ENCODE measurements at regions not wholly inside any gene's neighbourhood (a gene's known extent, or its start where the extent isn't known, plus 50 kb on each side); places are given as distances from the start of the nearest gene placed in this dataset.
"Not testable (repeated sequence)": the region's sequence is repeated elsewhere in the genome, so short reads cannot be mapped to it uniquely, and the experiment has no call there.

DNA sequence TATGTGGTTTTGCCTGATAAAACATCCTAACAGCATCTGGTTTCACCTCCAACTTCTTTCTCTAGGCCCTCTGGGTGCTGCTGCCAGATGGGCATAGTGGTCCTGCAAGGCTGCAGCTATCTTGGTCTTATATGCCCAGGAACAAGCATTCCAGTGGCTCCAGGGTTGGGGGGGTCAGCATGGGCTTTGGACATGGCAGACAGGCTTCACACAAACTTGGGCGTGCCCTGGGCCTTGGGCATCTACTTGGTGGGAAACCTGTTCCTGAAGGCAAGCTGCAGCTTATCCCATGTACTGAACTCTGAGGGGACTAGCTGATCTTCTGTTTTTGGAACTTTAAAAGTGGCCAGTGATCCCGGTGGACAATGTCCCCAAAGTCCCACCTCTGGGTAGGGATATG, 54.9 kb upstream of the ZNF678 start:
- FAIRE-seq (no peak), DNase-seq (ENCODE audit: insufficient read length, low spot score) (no peak)
- no peak for TF ChIP-seq POLR2A (IDR thresholded peaks at IDR 0.05; ENCODE audit: low read depth, low read length)

GRCh38 chr1:227506490-227507393, 56.6 kb upstream of the ZNF678 start:
- not testable (repeated sequence) for DNase-seq (ENCODE audit: insufficient read length, low spot score); FAIRE-seq

- FAIRE-seq; DNase-seq (ENCODE audit: insufficient read length, low spot score): not testable (repeated sequence)
Observed at GRCh38 chr1:227496045-227496444, 67.3 kb upstream of the ZNF678 start.

- FAIRE-seq, result not testable (repeated sequence)
Observed at GRCh38 chr1:227493863-227494551, 69.3 kb upstream of the ZNF678 start.

GRCh38 chr1:227490478-227490877, 72.9 kb upstream of the ZNF678 start:
- no peak for FAIRE-seq
- no peak for TF ChIP-seq POLR2A (IDR thresholded peaks at IDR 0.05; ENCODE audit: low read depth, low read length)

More at GRCh38 chr1:227493863-227494551, 69.3 kb upstream of the ZNF678 start:
- not testable (repeated sequence) for DNase-seq (ENCODE audit: insufficient read length, low spot score)

DNA sequence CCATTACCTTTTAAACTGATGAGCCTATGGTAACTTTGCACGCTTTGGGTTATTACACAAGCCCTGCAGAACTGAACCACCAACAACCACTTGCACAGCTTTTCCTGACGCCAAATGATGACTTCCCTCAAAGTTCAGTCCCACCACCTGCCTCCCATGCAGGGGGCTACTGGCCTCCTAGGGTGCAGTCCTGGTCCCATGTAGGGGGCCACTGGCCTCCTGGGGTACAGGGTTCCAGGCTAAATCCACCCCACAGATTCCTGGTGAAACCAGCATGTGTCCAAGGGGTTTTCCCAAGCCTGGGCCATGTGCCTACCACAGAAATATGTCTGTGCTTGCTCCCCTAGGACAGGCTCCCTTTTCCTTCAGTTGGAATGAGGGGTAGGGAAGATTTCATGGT, 73.4 kb upstream of the ZNF678 start:
- DNase-seq (ENCODE audit: insufficient read length, low spot score) (no peak), FAIRE-seq (no peak)
- no peak for TF ChIP-seq POLR2A (IDR thresholded peaks at IDR 0.05; ENCODE audit: low read depth, low read length)

More at GRCh38 chr1:227490478-227490877, 72.9 kb upstream of the ZNF678 start:
- DNase-seq (ENCODE audit: insufficient read length, low spot score), result no peak

DNA sequence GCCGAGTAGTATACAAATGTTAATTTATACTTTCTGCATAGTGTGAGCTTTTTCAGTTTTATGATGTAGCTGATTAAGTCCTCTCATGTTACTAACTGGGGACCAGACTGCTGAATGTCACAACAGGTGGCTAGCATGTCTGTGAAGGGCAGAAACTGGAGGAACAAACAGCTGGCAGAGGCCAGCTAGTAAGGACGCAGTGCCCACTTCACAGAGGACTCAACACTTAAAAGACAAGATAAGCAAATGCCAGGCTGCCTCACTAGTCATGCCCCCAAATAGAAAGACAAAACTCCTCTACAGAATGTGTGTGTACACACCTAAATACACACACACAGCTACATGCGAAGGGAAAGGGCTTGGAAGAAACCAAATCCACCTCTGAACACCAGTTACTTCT, 73.8 kb upstream of the ZNF678 start:
- DNase-seq (ENCODE audit: insufficient read length, low spot score) (no peak), FAIRE-seq (no peak)
- no peak for TF ChIP-seq POLR2A (IDR thresholded peaks at IDR 0.05; ENCODE audit: low read depth, low read length)

GRCh38 chr1:227487606-227488005, 75.8 kb upstream of the ZNF678 start:
- DNase-seq (ENCODE audit: insufficient read length, low spot score) (no peak), FAIRE-seq (no peak)
- no peak for TF ChIP-seq POLR2A (IDR thresholded peaks at IDR 0.05; ENCODE audit: low read depth, low read length)

DNA sequence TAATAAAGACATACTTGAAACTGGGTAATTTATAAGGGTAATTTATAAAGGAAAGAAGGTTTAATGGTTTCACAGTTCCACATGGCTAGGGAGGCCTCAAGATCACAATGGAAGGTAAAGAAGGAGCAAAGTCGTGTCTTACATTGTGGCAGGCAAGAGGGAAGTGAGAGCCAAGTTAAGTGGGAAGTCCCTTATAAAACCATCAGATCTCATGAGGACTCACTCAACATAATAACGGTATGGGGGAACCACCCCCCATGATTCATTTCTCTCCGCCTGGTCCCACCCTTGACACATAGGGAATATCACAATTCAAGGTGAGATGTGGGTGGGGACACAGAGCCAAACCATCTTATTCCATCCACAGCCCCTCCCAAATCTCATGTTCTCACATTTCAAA, 76.8 kb upstream of the ZNF678 start:
- no peak for DNase-seq (ENCODE audit: insufficient read length, low spot score)
- no peak for TF ChIP-seq POLR2A (IDR thresholded peaks at IDR 0.05; ENCODE audit: low read depth, low read length)
- no peak for FAIRE-seq

- TF ChIP-seq POLR2A (IDR thresholded peaks at IDR 0.05; ENCODE audit: low read depth, low read length), result no peak
- no peak for FAIRE-seq
Observed at GRCh38 chr1:227482023-227482299, 81.4 kb upstream of the ZNF678 start.

GRCh38 chr1:227474072-227474471, 89.3 kb upstream of the ZNF678 start:
- not testable (repeated sequence) for DNase-seq (ENCODE audit: insufficient read length, low spot score); FAIRE-seq

More at GRCh38 chr1:227482023-227482299, 81.4 kb upstream of the ZNF678 start:
- no peak for DNase-seq (ENCODE audit: insufficient read length, low spot score)

DNA sequence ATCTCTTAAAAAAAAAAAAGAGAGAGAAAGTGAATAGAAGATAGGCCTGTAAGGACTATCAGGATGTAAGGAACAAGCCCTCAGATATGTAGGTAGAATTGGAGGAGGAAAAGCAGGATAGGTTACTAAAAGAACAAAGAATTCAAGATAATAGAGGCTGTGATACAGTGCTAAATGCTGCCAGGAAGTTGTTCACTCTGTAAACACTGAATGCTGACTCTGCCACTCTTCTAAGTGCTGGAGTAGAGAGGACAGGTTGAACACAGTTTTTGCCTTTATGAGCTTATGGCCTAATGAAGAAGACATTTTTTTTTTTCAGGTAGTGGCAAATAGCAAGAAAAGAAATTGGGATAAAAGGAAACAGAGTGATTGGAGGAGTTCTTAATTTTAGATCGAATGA, 90.6 kb upstream of the ZNF678 start:
- DNase-seq (ENCODE audit: insufficient read length, low spot score), result no peak
- FAIRE-seq, result no peak
- no peak for TF ChIP-seq POLR2A (IDR thresholded peaks at IDR 0.05; ENCODE audit: low read depth, low read length)

DNA sequence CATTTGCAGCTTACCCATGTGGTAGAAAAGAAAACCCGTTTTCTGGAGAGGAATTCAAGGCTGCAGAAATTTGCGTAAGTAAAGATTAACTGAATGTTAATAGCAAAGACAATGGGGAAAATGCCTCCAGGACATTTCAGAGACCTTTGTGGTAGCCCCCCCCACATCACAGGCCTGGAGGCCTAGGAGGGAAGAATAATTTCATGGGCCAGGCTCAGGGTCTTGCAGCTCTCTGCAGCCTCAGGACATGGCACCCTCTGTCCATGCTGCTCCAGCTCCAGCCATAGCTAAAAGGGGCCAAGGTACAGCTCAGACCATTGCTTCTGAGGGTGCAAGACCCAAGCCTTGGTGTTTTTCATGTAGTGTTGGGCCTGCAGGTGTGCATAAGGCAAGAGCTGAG, 92.7 kb upstream of the ZNF678 start:
- FAIRE-seq, result no peak

DNA sequence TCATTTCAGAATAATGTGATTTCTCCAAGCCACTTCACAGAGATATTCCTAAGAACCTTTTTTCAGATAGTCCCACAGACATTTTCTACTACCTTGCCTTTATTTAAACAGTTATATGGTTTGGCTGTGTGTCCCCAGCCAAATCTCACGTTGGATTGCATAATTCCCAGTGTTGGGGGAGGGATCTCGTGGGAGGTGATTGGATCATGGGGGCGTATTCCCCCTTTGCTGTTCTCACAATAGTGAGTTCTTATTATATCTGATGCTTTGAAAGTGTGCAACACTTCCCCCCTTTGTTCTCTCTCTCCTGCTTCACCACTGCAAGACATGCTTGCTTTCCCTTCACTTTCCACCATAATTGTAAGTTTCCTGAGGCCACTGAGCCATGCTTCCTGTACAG, 93.6 kb upstream of the ZNF678 start:
- no peak for FAIRE-seq
- TF ChIP-seq POLR2A (IDR thresholded peaks at IDR 0.05; ENCODE audit: low read depth, low read length), result no peak
- no peak for DNase-seq (ENCODE audit: insufficient read length, low spot score)

More for the DNA sequence above, 92.7 kb upstream of the ZNF678 start:
- no peak for TF ChIP-seq POLR2A (IDR thresholded peaks at IDR 0.05; ENCODE audit: low read depth, low read length)
- no peak for DNase-seq (ENCODE audit: insufficient read length, low spot score)

DNA sequence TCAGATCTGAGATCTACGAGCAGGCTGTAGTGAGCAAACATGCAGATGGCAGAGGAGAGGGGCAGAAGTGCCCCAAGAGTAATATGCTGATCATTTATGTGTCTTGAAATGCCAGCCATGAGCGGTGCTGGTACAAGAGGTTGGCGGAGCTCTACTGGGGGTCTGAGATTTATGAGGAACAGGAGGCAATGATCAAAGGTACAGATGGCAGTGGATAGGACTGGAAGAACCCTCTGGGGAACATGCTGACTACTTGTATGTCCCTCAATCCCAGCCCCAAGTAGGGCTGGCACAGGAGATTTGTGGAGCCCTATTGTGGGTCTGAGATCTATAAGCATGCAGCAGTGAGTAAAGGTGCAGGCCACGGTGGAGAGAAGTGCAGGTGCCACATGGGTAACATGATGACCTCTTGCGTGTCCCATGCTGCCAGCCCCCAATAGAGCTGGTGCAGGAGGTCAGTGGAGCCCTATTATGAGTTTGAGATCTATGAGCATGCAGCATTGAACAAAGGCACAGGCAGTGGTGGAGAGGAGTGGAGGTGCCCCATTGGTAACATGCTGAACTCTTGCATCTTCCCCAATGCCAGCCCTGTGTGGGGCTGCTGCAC, 97.2 kb upstream of the ZNF678 start:
- DNase-seq (ENCODE audit: insufficient read length, low spot score) (no peak), FAIRE-seq (no peak)
- TF ChIP-seq POLR2A (IDR thresholded peaks at IDR 0.05; ENCODE audit: low read depth, low read length), result no peak
